ENCODE measurements at regions not wholly inside any gene's neighbourhood (a gene's known extent, or its start where the extent isn't known, plus 50 kb on each side); places are given as distances from the start of the nearest gene placed in this dataset.

DNA sequence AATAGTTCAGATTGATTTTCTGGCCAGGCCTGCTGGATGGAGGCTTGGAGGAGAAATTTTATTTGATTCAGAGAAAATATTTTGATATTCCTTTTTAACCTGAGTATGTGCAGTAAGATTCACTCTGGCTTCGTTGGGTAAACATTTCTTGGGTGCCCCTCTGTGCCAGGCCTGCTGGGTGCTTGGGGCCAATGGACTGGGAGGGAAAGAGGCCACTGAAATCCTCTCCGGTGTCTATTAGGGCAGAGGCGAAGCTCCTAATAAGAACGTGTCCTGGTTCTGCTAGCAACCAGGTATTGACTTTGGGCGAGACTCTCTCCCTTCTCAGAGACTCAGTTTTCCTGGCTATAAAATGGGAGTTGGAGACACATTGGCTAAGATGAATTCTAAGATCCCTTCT is 122.5 kb downstream of the CYLD start:
- Histone ChIP-seq H2AK9ac (replicated peaks; ENCODE audit: low read depth, low read length, poor library complexity) (no peak overlapping the region), H3K27me3 (ENCODE audit: control insufficient read depth, insufficient read depth, low read length) (no peaks in the 10 kb centered on the region; the same call in 1 of the 2 replicates), H3K14ac (replicated peaks; ENCODE audit: low read depth, low read length) (no peak overlapping the region), H2BK20ac (ENCODE audit: low read depth, low read length) (no peak overlapping the region), H3K9me3 (ENCODE audit: control insufficient read depth, insufficient read depth, low read length) (no peaks in the 10 kb centered on the region), H4K91ac (ENCODE audit: insufficient read depth, low read depth, low read length) (no peak overlapping the region), H3K4ac (ENCODE audit: low read depth, low read length) (no peak overlapping the region), H3K23ac (ENCODE audit: low read depth, low read length) (no peak overlapping the region), H3K27ac (ENCODE audit: insufficient read depth, low read length) (no peak overlapping the region), H3K56ac (ENCODE audit: extremely low read depth, insufficient read depth, low read length) (no peak overlapping the region), H3K18ac (ENCODE audit: low read depth, low read length) (no peak overlapping the region), H3K9me1 (ENCODE audit: insufficient read depth, low read length) (no peaks in the 10 kb centered on the region), H2BK15ac (ENCODE audit: low read depth, low read length) (no peak overlapping the region), H3K9ac (ENCODE audit: low read depth, low read length) (no peak overlapping the region), H4K5ac (ENCODE audit: low read depth, low read length) (no peak overlapping the region), H3K4me1 (ENCODE audit: control insufficient read depth, insufficient read depth, low read length) (peaks cover 4% of the 10 kb centered on the region; the same call in 1 of the 2 replicates), H4K8ac (ENCODE audit: low read depth in 2 of 2, low read length in 2 of 2) (no peak overlapping the region), H2AFZ (replicated peaks; ENCODE audit: low read length, poor library complexity) (no peak overlapping the region), H3K4me2 (ENCODE audit: low read depth, low read length) (no peak overlapping the region), H3K79me1 (ENCODE audit: low read depth in 1 of 2, low read length in 2 of 2) (no peaks in the 10 kb centered on the region), H4K20me1 (ENCODE audit: insufficient read depth, low read length) (no peaks in the 10 kb centered on the region), H2AK5ac (ENCODE audit: low read depth, low read length) (no peak overlapping the region), H3K36me3 (ENCODE audit: control insufficient read depth, insufficient read depth, low read length) (no peaks in the 10 kb centered on the region), H2BK120ac (ENCODE audit: low read depth, low read length) (no peak overlapping the region), H2BK5ac (ENCODE audit: low read depth, low read length, poor library complexity, severe bottlenecking) (no peak overlapping the region), H3K4me3 (ENCODE audit: insufficient read depth, low read depth, low read length) (no peak overlapping the region)
- TF ChIP-seq, protein P1, sequence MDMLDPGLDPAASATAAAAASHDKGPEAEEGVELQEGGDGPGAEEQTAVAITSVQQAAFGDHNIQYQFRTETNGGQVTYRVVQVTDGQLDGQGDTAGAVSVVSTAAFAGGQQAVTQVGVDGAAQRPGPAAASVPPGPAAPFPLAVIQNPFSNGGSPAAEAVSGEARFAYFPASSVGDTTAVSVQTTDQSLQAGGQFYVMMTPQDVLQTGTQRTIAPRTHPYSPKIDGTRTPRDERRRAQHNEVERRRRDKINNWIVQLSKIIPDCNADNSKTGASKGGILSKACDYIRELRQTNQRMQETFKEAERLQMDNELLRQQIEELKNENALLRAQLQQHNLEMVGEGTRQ (IDR thresholded peaks at IDR 0.05; ENCODE audit: low read depth, low read length), result no peak
- no peak for TF ChIP-seq RFX5 (IDR thresholded peaks at IDR 0.05; ENCODE audit: low read depth, low read length)
- TF ChIP-seq, protein P2, sequence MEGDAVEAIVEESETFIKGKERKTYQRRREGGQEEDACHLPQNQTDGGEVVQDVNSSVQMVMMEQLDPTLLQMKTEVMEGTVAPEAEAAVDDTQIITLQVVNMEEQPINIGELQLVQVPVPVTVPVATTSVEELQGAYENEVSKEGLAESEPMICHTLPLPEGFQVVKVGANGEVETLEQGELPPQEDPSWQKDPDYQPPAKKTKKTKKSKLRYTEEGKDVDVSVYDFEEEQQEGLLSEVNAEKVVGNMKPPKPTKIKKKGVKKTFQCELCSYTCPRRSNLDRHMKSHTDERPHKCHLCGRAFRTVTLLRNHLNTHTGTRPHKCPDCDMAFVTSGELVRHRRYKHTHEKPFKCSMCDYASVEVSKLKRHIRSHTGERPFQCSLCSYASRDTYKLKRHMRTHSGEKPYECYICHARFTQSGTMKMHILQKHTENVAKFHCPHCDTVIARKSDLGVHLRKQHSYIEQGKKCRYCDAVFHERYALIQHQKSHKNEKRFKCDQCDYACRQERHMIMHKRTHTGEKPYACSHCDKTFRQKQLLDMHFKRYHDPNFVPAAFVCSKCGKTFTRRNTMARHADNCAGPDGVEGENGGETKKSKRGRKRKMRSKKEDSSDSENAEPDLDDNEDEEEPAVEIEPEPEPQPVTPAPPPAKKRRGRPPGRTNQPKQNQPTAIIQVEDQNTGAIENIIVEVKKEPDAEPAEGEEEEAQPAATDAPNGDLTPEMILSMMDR (conservative IDR thresholded peaks at IDR 0.05; ENCODE audit: low read depth, low read length), result no peak
- TF ChIP-seq MXI1 (IDR thresholded peaks at IDR 0.05; ENCODE audit: borderline replicate concordance, low read depth, low read length), result no peak
- TF ChIP-seq, protein P3, sequence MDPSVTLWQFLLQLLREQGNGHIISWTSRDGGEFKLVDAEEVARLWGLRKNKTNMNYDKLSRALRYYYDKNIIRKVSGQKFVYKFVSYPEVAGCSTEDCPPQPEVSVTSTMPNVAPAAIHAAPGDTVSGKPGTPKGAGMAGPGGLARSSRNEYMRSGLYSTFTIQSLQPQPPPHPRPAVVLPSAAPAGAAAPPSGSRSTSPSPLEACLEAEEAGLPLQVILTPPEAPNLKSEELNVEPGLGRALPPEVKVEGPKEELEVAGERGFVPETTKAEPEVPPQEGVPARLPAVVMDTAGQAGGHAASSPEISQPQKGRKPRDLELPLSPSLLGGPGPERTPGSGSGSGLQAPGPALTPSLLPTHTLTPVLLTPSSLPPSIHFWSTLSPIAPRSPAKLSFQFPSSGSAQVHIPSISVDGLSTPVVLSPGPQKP (IDR thresholded peaks at IDR 0.05; ENCODE audit: borderline replicate concordance, low read depth, low read length), result no peak
- no peak for TF ChIP-seq RCOR1 (IDR thresholded peaks at IDR 0.05; ENCODE audit: insufficient replicate concordance, low read length)
- no peak for TF ChIP-seq MAFK (IDR thresholded peaks at IDR 0.05; ENCODE audit: low read depth, low read length)
- no peak for TF ChIP-seq POLR2A (IDR thresholded peaks at IDR 0.05; ENCODE audit: low read depth, low read length)
- TF ChIP-seq SMC3 (IDR thresholded peaks at IDR 0.05; ENCODE audit: low read depth, low read length), result no peak
- no peak for TF ChIP-seq NFE2L2 (IDR thresholded peaks at IDR 0.05; ENCODE audit: low read depth, low read length)
- no peak for TF ChIP-seq MAZ (IDR thresholded peaks at IDR 0.05; ENCODE audit: borderline replicate concordance, low read depth, low read length)
- TF ChIP-seq RAD21 (IDR thresholded peaks at IDR 0.05; ENCODE audit: low read length), result no peak
- no peak for TF ChIP-seq CHD1 (IDR thresholded peaks at IDR 0.05; ENCODE audit: low read depth, low read length)
- TF ChIP-seq CEBPB (IDR thresholded peaks at IDR 0.05; ENCODE audit: low read depth, low read length), result no peak
- no peak for TF ChIP-seq BHLHE40 (IDR thresholded peaks at IDR 0.05; ENCODE audit: low read depth, low read length)
- no peak for TF ChIP-seq FOS (IDR thresholded peaks at IDR 0.05; ENCODE audit: low read depth, low read length)
- ATAC-seq (ENCODE audit: low read depth), result no peak
- in situ Hi-C loops (cut with MboI; ENCODE audit: low sequenced_read_pairs), result no loop called here
- DNase-seq, result no peak
- no CpG with 5 or more reads among the region's 5 CpGs for WGBS, 2 experiments (ENCODE audit: extremely low coverage in 2 of 2, insufficient read length in 1 of 2)
- no TSS peak for BruUV-seq (replicated peaks)
- CTCF ChIA-PET, result interaction anchor here (0.7 kb wide), 1 partner anchor 171 kb away, joined by 5 read pairs; no protein-coding TSS in a partner anchor
- dilution Hi-C loops (cut with HindIII; ENCODE audit: low sequenced_read_pairs, unreplicated experiment), result no loop called here
- POLR2A ChIA-PET (ENCODE audit: unreplicated experiment), result no interaction called here
- intact Hi-C loops (cut with micrococcal nuclease), result no loop called here

Measured in IMR-90 (cell line).